Dedifferentiated amniotic fluid mesenchymal stem cell (primary cell): ENCODE measurements at regions not wholly inside any gene's neighbourhood (a gene's known extent, or its start where the extent isn't known, plus 50 kb on each side); places are given as distances from the start of the nearest gene placed in this dataset.
"Not testable (repeated sequence)": the region's sequence is repeated elsewhere in the genome, so short reads cannot be mapped to it uniquely, and the experiment has no call there.

ENCODE experiments used
- DNase-seq: peaks from one replicate; pipeline ENCODE4 v3.0.0-alpha.2; 2016; ENCODE audit errors: extremely low spot score

- DNase-seq, result no peak
Observed at GRCh38 chr18:77373730-77374445, 124.2 kb downstream of the GALR1 start.

- DNase-seq, result no peak
Observed at GRCh38 chr18:77374446-77374805, 124.8 kb downstream of the GALR1 start.

- no peak for DNase-seq
Observed at GRCh38 chr18:77376043-77376732, 126.5 kb downstream of the GALR1 start.

- no peak for DNase-seq
Observed at GRCh38 chr18:77376733-77377094, 127.1 kb downstream of the GALR1 start.

- no peak for DNase-seq
Observed at GRCh38 chr18:77377813-77378212, 128.2 kb downstream of the GALR1 start.

- no peak for DNase-seq
Observed at GRCh38 chr18:77379976-77380509, 130.4 kb downstream of the GALR1 start.

- no peak for DNase-seq
Observed at GRCh38 chr18:77380695-77381094, 131.0 kb downstream of the GALR1 start.

GRCh38 chr18:77392321-77392720, 142.7 kb downstream of the GALR1 start:
- DNase-seq, result no peak

GRCh38 chr18:77393519-77393918, 143.9 kb downstream of the GALR1 start:
- no peak for DNase-seq

GRCh38 chr18:77395953-77396352, 146.3 kb downstream of the GALR1 start:
- no peak for DNase-seq

GRCh38 chr18:77397056-77397455, 147.4 kb downstream of the GALR1 start:
- DNase-seq, result no peak

GRCh38 chr18:77397617-77398016, 148.0 kb downstream of the GALR1 start:
- no peak for DNase-seq

GRCh38 chr18:77400561-77400960, 150.9 kb downstream of the GALR1 start:
- no peak for DNase-seq

- DNase-seq, result no peak
Observed at GRCh38 chr18:77401173-77401572, 151.5 kb downstream of the GALR1 start.

- DNase-seq, result no peak
Observed at GRCh38 chr18:77403969-77404535, 154.4 kb downstream of the GALR1 start.

GRCh38 chr18:77405096-77405495, 155.4 kb downstream of the GALR1 start:
- no peak for DNase-seq

GRCh38 chr18:77407733-77408132, 158.1 kb downstream of the GALR1 start:
- no peak for DNase-seq

- not testable (repeated sequence) for DNase-seq
Observed at GRCh38 chr18:77421546-77421945, 171.9 kb downstream of the GALR1 start.

- no peak for DNase-seq
Observed at GRCh38 chr18:77422974-77423867, 173.6 kb downstream of the GALR1 start.

- DNase-seq, result no peak
Observed at GRCh38 chr18:77433076-77433475, 183.4 kb downstream of the GALR1 start.

GRCh38 chr18:77439888-77440287, 190.2 kb downstream of the GALR1 start:
- no peak for DNase-seq

GRCh38 chr18:77442393-77442792, 192.7 kb downstream of the GALR1 start:
- DNase-seq, result no peak
